Lower leg skin (tissue), 3 donors: ENCODE measurements at regions not wholly inside any gene's neighbourhood (a gene's known extent, or its start where the extent isn't known, plus 50 kb on each side); places are given as distances from the start of the nearest gene placed in this dataset.

ENCODE experiments used
- CTCF ChIP-seq, 3 donors: fragments of 450-650 bp; IDR thresholded peaks; one replicate each; pipeline ENCODE4 v1.5.1; 2016; ENCODE audit warnings: antibody characterized with exemption in 3 of 3, mild to moderate bottlenecking in 3 of 3, moderate library complexity in 2 of 3
- POLR2A ChIP-seq, 2 donors: fragments of 450-650 bp; IDR thresholded peaks; one replicate each; pipeline ENCODE4 v1.6.1; 2016 to 2017; ENCODE audit warnings: antibody characterized with exemption in 2 of 2, mild to moderate bottlenecking in 1 of 2, moderate library complexity in 1 of 2

GRCh38 chr7:128171342-128171918 lies 69.6 kb upstream of the LEP start:
- TF ChIP-seq CTCF (IDR thresholded peaks at IDR 0.05) (no peak), POLR2A (IDR thresholded peaks at IDR 0.05) (no peak)
